Nephron progenitor cell (in vitro differentiated cells): ENCODE measurements at regions not wholly inside any gene's neighbourhood (a gene's known extent, or its start where the extent isn't known, plus 50 kb on each side); places are given as distances from the start of the nearest gene placed in this dataset.
"Not testable (repeated sequence)": the region's sequence is repeated elsewhere in the genome, so short reads cannot be mapped to it uniquely, and the experiment has no call there.

Experiments
- DNase-seq: peaks from one replicate; pipeline ENCODE4 v3.0.0; 2021
- H3K27ac Mint-ChIP-seq: 2 replicates; pipeline ENCODE4 v1.8.0; 2021; ENCODE audit warnings: mild to moderate bottlenecking, moderate library complexity, mixed read lengths
- H3K27me3 Mint-ChIP-seq: 2 replicates; pipeline ENCODE4 v1.8.0; 2021; ENCODE audit warnings: mild to moderate bottlenecking, low read depth, mixed read lengths; ENCODE audit not compliant: poor library complexity
- H3K36me3 Mint-ChIP-seq: 2 replicates; pipeline ENCODE4 v1.8.0; 2021; ENCODE audit warnings: low read depth, mixed read lengths
- H3K4me1 Mint-ChIP-seq: 2 replicates; pipeline ENCODE4 v1.8.0; 2021; ENCODE audit warnings: mixed read lengths
- H3K4me3 Mint-ChIP-seq: 2 replicates; pipeline ENCODE4 v1.8.0; 2021; ENCODE audit warnings: mild to moderate bottlenecking, moderate library complexity, mixed read lengths
- H3K9me3 Mint-ChIP-seq: 2 replicates; pipeline ENCODE4 v1.8.0; 2021; ENCODE audit warnings: mild to moderate bottlenecking, moderate library complexity, mixed read lengths
- TF ChIP-seq, protein P1 (sequence below): fragments of 200-600 bp; sonication (generic); IDR thresholded peaks from 2 replicates; pipeline ENCODE4 v1.5.0; 2021; ENCODE audit warnings: antibody characterized with exemption

DNA sequence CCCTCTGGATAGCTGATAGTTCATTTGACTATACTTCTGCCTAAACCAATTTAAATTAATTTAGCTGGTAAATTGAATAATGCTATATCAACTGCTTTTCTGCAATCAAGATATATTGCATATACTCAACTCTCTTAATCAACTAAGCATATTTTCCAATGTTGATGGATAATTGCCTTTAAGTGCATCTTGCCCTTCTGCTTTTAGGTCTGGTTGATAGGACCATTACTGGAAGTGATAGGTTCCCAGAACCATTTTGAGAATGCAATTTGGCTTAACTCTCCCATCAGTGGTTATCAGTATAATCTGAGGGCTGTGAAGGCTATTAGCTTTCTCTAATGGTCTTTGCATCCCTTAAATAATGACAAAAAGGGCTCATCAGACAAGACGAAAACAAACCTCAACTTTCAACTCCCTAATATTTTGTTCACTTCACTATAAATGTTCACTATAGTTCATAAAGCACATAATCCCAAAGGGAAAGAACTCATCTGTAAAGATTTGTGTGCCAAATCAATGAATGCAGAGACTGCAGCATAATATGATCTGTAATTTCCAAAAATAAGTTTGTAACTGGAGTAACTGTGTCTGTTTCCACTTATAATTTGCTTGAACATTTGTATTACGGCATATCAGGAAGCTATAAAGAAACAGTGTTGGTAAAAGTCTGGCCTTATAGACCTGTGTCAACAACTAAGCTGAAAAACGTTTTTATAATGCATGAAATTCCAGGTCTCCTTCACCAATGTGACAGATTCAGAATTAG, 273.6 kb downstream of the FBXO8 start:
- TF ChIP-seq, protein P1, sequence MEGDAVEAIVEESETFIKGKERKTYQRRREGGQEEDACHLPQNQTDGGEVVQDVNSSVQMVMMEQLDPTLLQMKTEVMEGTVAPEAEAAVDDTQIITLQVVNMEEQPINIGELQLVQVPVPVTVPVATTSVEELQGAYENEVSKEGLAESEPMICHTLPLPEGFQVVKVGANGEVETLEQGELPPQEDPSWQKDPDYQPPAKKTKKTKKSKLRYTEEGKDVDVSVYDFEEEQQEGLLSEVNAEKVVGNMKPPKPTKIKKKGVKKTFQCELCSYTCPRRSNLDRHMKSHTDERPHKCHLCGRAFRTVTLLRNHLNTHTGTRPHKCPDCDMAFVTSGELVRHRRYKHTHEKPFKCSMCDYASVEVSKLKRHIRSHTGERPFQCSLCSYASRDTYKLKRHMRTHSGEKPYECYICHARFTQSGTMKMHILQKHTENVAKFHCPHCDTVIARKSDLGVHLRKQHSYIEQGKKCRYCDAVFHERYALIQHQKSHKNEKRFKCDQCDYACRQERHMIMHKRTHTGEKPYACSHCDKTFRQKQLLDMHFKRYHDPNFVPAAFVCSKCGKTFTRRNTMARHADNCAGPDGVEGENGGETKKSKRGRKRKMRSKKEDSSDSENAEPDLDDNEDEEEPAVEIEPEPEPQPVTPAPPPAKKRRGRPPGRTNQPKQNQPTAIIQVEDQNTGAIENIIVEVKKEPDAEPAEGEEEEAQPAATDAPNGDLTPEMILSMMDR: no peak

DNA sequence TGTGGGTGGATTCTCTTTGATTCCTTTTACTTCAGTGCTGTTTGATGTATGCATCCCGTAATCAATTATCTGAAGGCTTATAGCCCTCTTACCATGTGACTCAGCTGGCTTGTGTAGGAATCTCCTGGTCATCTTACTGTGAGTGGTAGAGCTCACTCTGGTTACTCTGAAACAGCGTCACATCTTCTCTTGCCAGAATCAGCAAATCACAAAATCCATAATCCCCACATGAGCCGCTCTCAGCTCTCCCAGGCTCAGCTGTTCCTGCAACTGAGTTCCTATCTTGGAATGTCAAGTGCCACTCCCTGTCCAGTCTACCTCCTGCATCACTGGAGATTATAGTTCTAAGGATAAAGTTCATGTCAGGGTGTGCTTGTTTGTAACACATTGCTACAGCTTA, 278.0 kb downstream of the FBXO8 start:
- Mint-ChIP-seq H3K9me3 (no peaks in the 10 kb centered on the region), H3K36me3 (no peaks in the 10 kb centered on the region), H3K27ac (no peak overlapping the region), H3K4me1 (no peaks in the 10 kb centered on the region), H3K27me3 (peaks cover 7% of the 10 kb centered on the region), H3K4me3 (no peak overlapping the region)
- TF ChIP-seq, protein P1: no peak
- DNase-seq: no peak

More for the DNA sequence above, 273.6 kb downstream of the FBXO8 start:
- no peak overlapping the region for H3K4me3 Mint-ChIP-seq
- H3K36me3 Mint-ChIP-seq: no peaks in the 10 kb centered on the region
- no peaks in the 10 kb centered on the region for H3K9me3 Mint-ChIP-seq
- no peak for DNase-seq
- H3K27ac Mint-ChIP-seq: no peak overlapping the region
- peaks cover 7% of the 10 kb centered on the region for H3K27me3 Mint-ChIP-seq
- no peaks in the 10 kb centered on the region for H3K4me1 Mint-ChIP-seq

DNA sequence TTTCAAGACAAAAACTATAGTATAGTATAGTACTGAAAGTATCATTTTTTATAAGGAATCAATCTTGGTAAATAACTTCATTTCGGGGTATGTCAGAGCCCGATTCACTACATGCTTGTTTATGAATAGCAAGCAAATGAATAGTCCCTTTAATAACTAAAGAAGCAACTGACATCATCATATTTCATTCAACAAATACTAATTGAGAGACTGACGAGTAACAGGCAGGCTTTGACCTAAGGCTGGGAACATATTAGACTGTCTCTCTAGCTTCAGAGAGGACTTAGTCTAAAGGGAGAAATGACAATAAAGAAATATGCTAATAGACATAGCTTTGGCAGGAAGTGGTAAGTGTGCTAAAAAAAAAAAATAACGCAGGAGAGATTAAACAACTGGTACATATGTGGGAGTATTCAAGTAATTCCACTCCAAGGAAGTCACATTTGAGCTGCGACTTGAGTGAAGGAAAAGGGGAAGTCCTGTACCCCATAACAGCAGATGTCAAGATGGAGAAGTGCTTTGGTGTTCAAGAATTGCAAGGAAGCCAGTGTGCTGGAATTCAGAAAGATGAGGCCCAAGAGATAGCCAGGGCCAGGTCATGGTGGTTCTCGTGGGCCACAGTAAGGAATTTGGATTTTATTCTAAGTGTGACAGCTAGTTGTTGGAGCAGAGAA, 284.9 kb downstream of the FBXO8 start:
- peaks cover 12% of the 10 kb centered on the region for H3K27me3 Mint-ChIP-seq
- DNase-seq: no peak
- TF ChIP-seq, protein P1: no peak
- no peaks in the 10 kb centered on the region for H3K36me3 Mint-ChIP-seq
- no peaks in the 10 kb centered on the region for H3K9me3 Mint-ChIP-seq
- H3K27ac Mint-ChIP-seq: no peak overlapping the region
- H3K4me3 Mint-ChIP-seq: no peak overlapping the region
- peaks cover 6% of the 10 kb centered on the region for H3K4me1 Mint-ChIP-seq

DNA sequence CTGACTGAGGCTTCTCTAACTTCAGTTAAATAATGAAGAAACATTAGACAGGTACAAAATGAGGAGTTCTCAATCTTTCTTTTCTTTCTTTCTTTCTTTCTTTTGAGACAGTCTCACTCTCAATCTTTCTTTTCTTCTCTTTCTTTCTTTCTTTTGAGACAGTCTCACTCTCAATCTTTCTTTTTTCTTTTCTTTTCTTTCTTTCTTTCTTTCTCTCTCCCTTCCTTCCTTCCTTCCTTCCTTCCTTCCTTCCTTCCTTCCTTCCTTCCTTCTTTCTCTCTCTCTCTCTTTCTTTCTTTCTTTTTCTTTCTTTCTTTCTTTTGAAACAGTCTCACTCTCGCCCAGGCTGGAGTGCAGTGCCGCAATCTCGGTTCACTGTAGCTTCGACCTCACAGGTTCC, 287.7 kb downstream of the FBXO8 start:
- not testable (repeated sequence) for H3K9me3 Mint-ChIP-seq, H3K4me3 Mint-ChIP-seq, H3K36me3 Mint-ChIP-seq, H3K4me1 Mint-ChIP-seq, DNase-seq
- peaks cover 12% of the 10 kb centered on the region for H3K27me3 Mint-ChIP-seq
- peak overlapping the region; percentile 52 for H3K27ac Mint-ChIP-seq

DNA sequence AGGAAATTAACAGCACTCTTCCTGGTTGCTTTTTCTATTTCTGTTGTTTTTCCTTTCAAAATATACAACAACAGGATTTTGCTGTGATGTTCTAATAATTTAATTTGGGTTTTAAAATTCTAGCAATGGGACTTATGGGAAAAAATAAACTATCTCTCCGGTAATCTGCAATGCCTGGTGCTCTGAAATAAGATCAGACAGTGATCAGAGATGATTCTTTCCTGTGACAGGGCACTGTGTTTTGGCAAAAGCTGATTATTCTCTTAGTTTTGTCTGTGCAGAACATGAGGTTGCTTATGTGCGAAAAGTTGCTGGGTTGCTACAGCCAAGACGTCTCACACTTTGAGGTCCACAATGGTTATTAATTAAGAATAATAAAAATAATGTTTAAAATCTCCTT, 291.7 kb downstream of the FBXO8 start:
- H3K4me3 Mint-ChIP-seq: no peak overlapping the region
- H3K9me3 Mint-ChIP-seq: no peaks in the 10 kb centered on the region
- DNase-seq: no peak
- peaks cover 8% of the 10 kb centered on the region for H3K4me1 Mint-ChIP-seq
- no peaks in the 10 kb centered on the region for H3K36me3 Mint-ChIP-seq
- H3K27me3 Mint-ChIP-seq: peaks cover 7% of the 10 kb centered on the region
- TF ChIP-seq, protein P1: no peak
- H3K27ac Mint-ChIP-seq: no peak overlapping the region

DNA sequence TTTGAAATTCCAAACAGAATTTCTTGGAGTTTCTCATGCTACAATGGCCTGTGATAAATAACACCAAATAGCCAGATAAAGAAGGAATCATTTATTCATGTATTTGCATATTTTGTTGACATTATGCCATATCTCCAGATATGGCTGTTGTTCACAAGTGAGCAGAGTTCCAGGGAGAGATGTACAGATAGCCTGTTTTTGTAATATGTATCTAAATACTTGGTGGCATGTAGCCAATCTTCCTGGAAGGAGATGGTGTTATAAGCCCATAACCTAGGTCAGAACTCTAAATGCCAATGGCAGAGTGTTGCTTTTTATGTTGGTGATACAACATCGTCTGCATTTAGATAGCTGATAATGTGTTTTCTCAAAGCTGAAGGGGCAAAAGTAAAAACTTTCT, 292.2 kb downstream of the FBXO8 start:
- DNase-seq: no peak
- TF ChIP-seq, protein P1: no peak
- H3K27me3 Mint-ChIP-seq: peaks cover 7% of the 10 kb centered on the region
- no peaks in the 10 kb centered on the region for H3K9me3 Mint-ChIP-seq
- H3K4me1 Mint-ChIP-seq: peaks cover 8% of the 10 kb centered on the region
- no peak overlapping the region for H3K4me3 Mint-ChIP-seq
- no peak overlapping the region for H3K27ac Mint-ChIP-seq
- H3K36me3 Mint-ChIP-seq: no peaks in the 10 kb centered on the region
